Central memory CD8-positive, alpha-beta T cell (primary cell): ENCODE measurements at regions not wholly inside any gene's neighbourhood (a gene's known extent, or its start where the extent isn't known, plus 50 kb on each side); places are given as distances from the start of the nearest gene placed in this dataset.

Experiments used
- ATAC-seq: fragments of 150-1000 bp; cut with Tn5 transposase; replicated peaks from 2 replicates; pipeline ENCODE4 v1.10.0; 2022; ENCODE audit warnings: mild to moderate bottlenecking, moderate FRiP score, moderate number of reproducible peaks; ENCODE audit not compliant: poor library complexity, severe bottlenecking; ENCODE audit errors: extremely low read depth
- DNase-seq, 2 donors: peaks; one replicate each; pipeline ENCODE4 v3.0.0; 2021; ENCODE audit warnings: low spot score in 2 of 2
- H3K27ac Mint-ChIP-seq: one replicate; pipeline ENCODE4 v1.8.0; 2022; ENCODE audit warnings: low read depth, mild to moderate bottlenecking, moderate library complexity, mixed read lengths
- H3K27me3 Mint-ChIP-seq: one replicate; pipeline ENCODE4 v1.8.0; 2022; ENCODE audit warnings: mixed read lengths
- H3K36me3 Mint-ChIP-seq: one replicate; pipeline ENCODE4 v1.8.0; 2022; ENCODE audit warnings: mild to moderate bottlenecking, moderate library complexity, mixed read lengths; ENCODE audit not compliant: insufficient read depth
- H3K4me1 Mint-ChIP-seq: one replicate; pipeline ENCODE4 v1.8.0; 2022; ENCODE audit warnings: mixed read lengths
- H3K4me3 Mint-ChIP-seq: one replicate; pipeline ENCODE4 v1.8.0; 2022; ENCODE audit warnings: mild to moderate bottlenecking, moderate library complexity, mixed read lengths
- H3K9me3 Mint-ChIP-seq: one replicate; pipeline ENCODE4 v1.8.0; 2022; ENCODE audit warnings: mixed read lengths

- Mint-ChIP-seq H3K4me3 (no peak overlapping the region), H3K27me3 (no peaks in the 10 kb centered on the region), H3K36me3 (no peaks in the 10 kb centered on the region), H3K9me3 (peaks cover 35% of the 10 kb centered on the region), H3K27ac (no peak overlapping the region), H3K4me1 (no peaks in the 10 kb centered on the region)
- DNase-seq, result no peak
- no peak for ATAC-seq
Measured at GRCh38 chr2:77818186-77818585, 296.0 kb upstream of the LRRTM4 start.

- no peaks in the 10 kb centered on the region for H3K4me1 Mint-ChIP-seq
- ATAC-seq (no peak), DNase-seq (no peak)
- H3K27ac Mint-ChIP-seq, result no peak overlapping the region
- H3K4me3 Mint-ChIP-seq, result no peak overlapping the region
- no peaks in the 10 kb centered on the region for H3K36me3 Mint-ChIP-seq
- H3K9me3 Mint-ChIP-seq, result peaks cover 39% of the 10 kb centered on the region
- no peaks in the 10 kb centered on the region for H3K27me3 Mint-ChIP-seq
Measured at GRCh38 chr2:77823028-77823427, 300.9 kb upstream of the LRRTM4 start.

GRCh38 chr2:77831060-77831459 is 308.9 kb upstream of the LRRTM4 start:
- ATAC-seq (no peak), DNase-seq (no peak)
- H3K4me1 Mint-ChIP-seq, result no peaks in the 10 kb centered on the region
- H3K27ac Mint-ChIP-seq, result no peak overlapping the region
- H3K27me3 Mint-ChIP-seq, result no peaks in the 10 kb centered on the region
- H3K9me3 Mint-ChIP-seq, result peaks cover 43% of the 10 kb centered on the region
- H3K4me3 Mint-ChIP-seq, result no peak overlapping the region
- H3K36me3 Mint-ChIP-seq, result no peaks in the 10 kb centered on the region

- Mint-ChIP-seq H3K27me3 (no peaks in the 10 kb centered on the region), H3K9me3 (peaks cover 46% of the 10 kb centered on the region), H3K4me3 (no peak overlapping the region)
Measured at GRCh38 chr2:77831471-77831870, 309.3 kb upstream of the LRRTM4 start.

GRCh38 chr2:77831898-77832297 is 309.7 kb upstream of the LRRTM4 start:
- Mint-ChIP-seq H3K27ac (no peak overlapping the region), H3K4me3 (no peak overlapping the region), H3K4me1 (no peaks in the 10 kb centered on the region), H3K36me3 (no peaks in the 10 kb centered on the region), H3K27me3 (no peaks in the 10 kb centered on the region), H3K9me3 (peaks cover 44% of the 10 kb centered on the region)
- ATAC-seq (no peak), DNase-seq (no peak)

More at GRCh38 chr2:77831471-77831870, 309.3 kb upstream of the LRRTM4 start:
- ATAC-seq (no peak), DNase-seq (no peak)
- Mint-ChIP-seq H3K4me1 (no peaks in the 10 kb centered on the region), H3K27ac (no peak overlapping the region), H3K36me3 (no peaks in the 10 kb centered on the region)

- ATAC-seq (no peak), DNase-seq (no peak)
- Mint-ChIP-seq H3K27me3 (no peaks in the 10 kb centered on the region), H3K4me1 (no peaks in the 10 kb centered on the region), H3K27ac (no peak overlapping the region), H3K9me3 (peaks cover 35% of the 10 kb centered on the region), H3K36me3 (no peaks in the 10 kb centered on the region), H3K4me3 (no peak overlapping the region)
Measured at GRCh38 chr2:77834360-77835002, 312.3 kb upstream of the LRRTM4 start.

GRCh38 chr2:77838441-77838840 is 316.3 kb upstream of the LRRTM4 start:
- ATAC-seq, result no peak
- Mint-ChIP-seq H3K27me3 (no peaks in the 10 kb centered on the region), H3K4me3 (no peak overlapping the region), H3K36me3 (no peaks in the 10 kb centered on the region), H3K4me1 (no peaks in the 10 kb centered on the region), H3K27ac (no peak overlapping the region), H3K9me3 (peaks cover 29% of the 10 kb centered on the region)
- no peak for DNase-seq

GRCh38 chr2:77839102-77839501 is 316.9 kb upstream of the LRRTM4 start:
- peaks cover 30% of the 10 kb centered on the region for H3K9me3 Mint-ChIP-seq
- H3K4me3 Mint-ChIP-seq, result no peak overlapping the region

GRCh38 chr2:77862120-77862519 is 339.9 kb upstream of the LRRTM4 start:
- peaks cover 17% of the 10 kb centered on the region for H3K9me3 Mint-ChIP-seq

More at GRCh38 chr2:77839102-77839501, 316.9 kb upstream of the LRRTM4 start:
- Mint-ChIP-seq H3K27me3 (no peaks in the 10 kb centered on the region), H3K27ac (no peak overlapping the region), H3K36me3 (no peaks in the 10 kb centered on the region), H3K4me1 (no peaks in the 10 kb centered on the region)
- ATAC-seq (no peak), DNase-seq (no peak)

GRCh38 chr2:77864426-77864825 is 342.2 kb upstream of the LRRTM4 start:
- Mint-ChIP-seq H3K27me3 (no peaks in the 10 kb centered on the region), H3K4me3 (no peak overlapping the region), H3K27ac (no peak overlapping the region), H3K4me1 (no peaks in the 10 kb centered on the region), H3K9me3 (peaks cover 17% of the 10 kb centered on the region), H3K36me3 (no peaks in the 10 kb centered on the region)
- ATAC-seq, result no peak
- DNase-seq, result no peak

More at GRCh38 chr2:77862120-77862519, 339.9 kb upstream of the LRRTM4 start:
- ATAC-seq (no peak), DNase-seq (no peak)
- Mint-ChIP-seq H3K27me3 (no peaks in the 10 kb centered on the region), H3K36me3 (no peaks in the 10 kb centered on the region), H3K4me3 (no peak overlapping the region), H3K27ac (no peak overlapping the region), H3K4me1 (no peaks in the 10 kb centered on the region)

- no peaks in the 10 kb centered on the region for H3K36me3 Mint-ChIP-seq
- H3K27ac Mint-ChIP-seq, result no peak overlapping the region
- no peak overlapping the region for H3K4me3 Mint-ChIP-seq
- no peaks in the 10 kb centered on the region for H3K27me3 Mint-ChIP-seq
- no peaks in the 10 kb centered on the region for H3K4me1 Mint-ChIP-seq
- peaks cover 14% of the 10 kb centered on the region for H3K9me3 Mint-ChIP-seq
- ATAC-seq, result no peak
- DNase-seq, result no peak
Measured at GRCh38 chr2:77866661-77867060, 344.5 kb upstream of the LRRTM4 start.

- DNase-seq (no peak), ATAC-seq (no peak)
- Mint-ChIP-seq H3K9me3 (peaks cover 19% of the 10 kb centered on the region), H3K4me3 (no peak overlapping the region), H3K27me3 (no peaks in the 10 kb centered on the region), H3K4me1 (no peaks in the 10 kb centered on the region), H3K36me3 (no peaks in the 10 kb centered on the region), H3K27ac (no peak overlapping the region)
Measured at GRCh38 chr2:77867146-77867545, 345.0 kb upstream of the LRRTM4 start.

- H3K27ac Mint-ChIP-seq, result no peak overlapping the region
- no peak for ATAC-seq
- H3K4me3 Mint-ChIP-seq, result no peak overlapping the region
- no peaks in the 10 kb centered on the region for H3K36me3 Mint-ChIP-seq
- DNase-seq, result no peak
- H3K9me3 Mint-ChIP-seq, result peaks cover 26% of the 10 kb centered on the region
- H3K27me3 Mint-ChIP-seq, result no peaks in the 10 kb centered on the region
- no peaks in the 10 kb centered on the region for H3K4me1 Mint-ChIP-seq
Measured at GRCh38 chr2:77873506-77873905, 351.3 kb upstream of the LRRTM4 start.
